K562 (cell line): ENCODE measurements at regions not wholly inside any gene's neighbourhood (a gene's known extent, or its start where the extent isn't known, plus 50 kb on each side); places are given as distances from the start of the nearest gene placed in this dataset.

ENCODE experiments used
- EWSR1 ChIP-seq: fragments of 450-650 bp; IDR thresholded peaks from 2 replicates; pipeline ENCODE4 v1.6.1; 2018; ENCODE audit warnings: borderline replicate concordance, mild to moderate bottlenecking, low read depth, moderate library complexity; ENCODE audit not compliant: partially characterized antibody
- FOSL1 ChIP-seq: fragments of 200-800 bp; sonication (Bioruptor generic); conservative IDR thresholded peaks from 2 replicates; pipeline ENCODE4 v1.6.1; 2016; ENCODE audit warnings: missing genetic modification characterization, missing compliant biosample characterization
- JUN ChIP-seq, 2 experiments: sonication (generic) in 1 of 2; formaldehyde crosslinking in 1 of 2; IDR thresholded peaks; 2 replicates each; pipeline versions ENCODE4 v1.6.1 to v1.8.0; 2012 to 2022; ENCODE audit warnings: borderline replicate concordance in 2 of 2, mild to moderate bottlenecking in 2 of 2, improper control_type of control experiment in 1 of 2, low read depth in 1 of 2, low read length in 1 of 2, missing genetic modification reagents in 1 of 2
- MBD2 ChIP-seq: sonication (generic); IDR thresholded peaks from 2 replicates; pipeline ENCODE4 v1.6.1; 2016; ENCODE audit warnings: low read depth, borderline replicate concordance
- NRF1 ChIP-seq, 2 experiments: fragments of 450-650 bp; IDR thresholded peaks in 1 of 2; conservative IDR thresholded peaks in 1 of 2; 2 replicates each; pipeline ENCODE4 v1.6.1; 2014; ENCODE audit warnings: mild to moderate bottlenecking in 2 of 2
- OTX1 ChIP-seq: fragments of 450-650 bp; formaldehyde crosslinking; IDR thresholded peaks from 2 replicates; pipeline ENCODE4 v1.4.0; 2022; ENCODE audit warnings: mild to moderate bottlenecking
- PBX2 ChIP-seq, 2 experiments: IDR thresholded peaks in 1 of 2; conservative IDR thresholded peaks in 1 of 2; 2 replicates each; pipeline ENCODE4 v1.6.1; 2016; ENCODE audit warnings: low read depth in 2 of 2, mild to moderate bottlenecking in 1 of 2, missing compliant biosample characterization in 1 of 2, missing genetic modification characterization in 1 of 2, moderate library complexity in 1 of 2
- PHB2 ChIP-seq: fragments of 450-650 bp; IDR thresholded peaks from 2 replicates; pipeline ENCODE4 v1.6.1; 2017; ENCODE audit warnings: low read depth
- PKNOX1 ChIP-seq: fragments of 450-650 bp; IDR thresholded peaks from 2 replicates; pipeline ENCODE4 v1.6.1; 2016
- SMARCA5 ChIP-seq: fragments of 450-650 bp; IDR thresholded peaks from 2 replicates; pipeline ENCODE4 v1.6.1; 2016
- SOX6 ChIP-seq: fragments of 450-650 bp; IDR thresholded peaks from 2 replicates; pipeline ENCODE4 v1.6.1; 2014; ENCODE audit warnings: mild to moderate bottlenecking
- TCFL5 ChIP-seq: fragments of 250-450 bp; sonication (Bioruptor Pico); conservative IDR thresholded peaks from 2 replicates; pipeline ENCODE4 v1.6.1; 2021; ENCODE audit warnings: mild to moderate bottlenecking, moderate library complexity, matching md5 sums
- ZMIZ1 ChIP-seq, 2 experiments: fragments of 150-350 bp in 1 of 2; IDR thresholded peaks; 2 replicates each; pipeline ENCODE4 v1.6.1; 2012 to 2016; ENCODE audit warnings: low read depth in 2 of 2, low read length in 2 of 2, mild to moderate bottlenecking in 1 of 2, moderate library complexity in 1 of 2
- ZNF140 ChIP-seq: fragments of 250-450 bp; sonication (Bioruptor Pico); IDR thresholded peaks from 2 replicates; pipeline ENCODE4 v1.8.0; 2021; ENCODE audit warnings: moderate library complexity, mild to moderate bottlenecking, inconsistent platforms
- ZNF217 ChIP-seq: sonication (generic); formaldehyde crosslinking; IDR thresholded peaks from 2 replicates; pipeline ENCODE4 v1.8.0; 2022; ENCODE audit warnings: mild to moderate bottlenecking, missing genetic modification reagents
- ZNF609 ChIP-seq: sonication (generic); formaldehyde crosslinking; IDR thresholded peaks from 2 replicates; pipeline ENCODE4 v1.8.1; 2023; ENCODE audit warnings: missing genetic modification reagents, mild to moderate bottlenecking, borderline replicate concordance

GRCh38 chr7:18234519-18234918 is 206.9 kb upstream of the PRPS1L1 start (continued):
- no peak for TF ChIP-seq ZNF609 (CRISPR knock-in tag)
- TF ChIP-seq PHB2, result no peak
- no peak for TF ChIP-seq PBX2 (CRISPR knock-in tag; IDR thresholded peaks at IDR 0.05; ENCODE audit: low read depth)
- TF ChIP-seq PBX2 (tag; conservative IDR thresholded peaks at IDR 0.05; ENCODE audit: low read depth), result 0 out of 2 replicates have a peak, but pooled peaks have one; percentile 37
- TF ChIP-seq TCFL5 (CRISPR knock-in tag), result no peak
- TF ChIP-seq FOSL1 (tag), result no peak
- no peak for TF ChIP-seq OTX1 (CRISPR knock-in tag)
- peak; percentile 51; the same call in 1 of the 2 replicates for TF ChIP-seq SOX6
- peak; percentile 28; the same call in 1 of the 2 replicates for TF ChIP-seq PKNOX1
- no peak for TF ChIP-seq ZMIZ1 (IDR thresholded peaks at IDR 0.05; ENCODE audit: low read depth in 2 of 2, low read length in 2 of 2)
- no peak for TF ChIP-seq ZNF217 (CRISPR knock-in tag)
- no peak for TF ChIP-seq SMARCA5
- TF ChIP-seq ZNF140 (CRISPR knock-in tag), result no peak
- no peak for TF ChIP-seq MBD2
- TF ChIP-seq NRF1 (conservative IDR thresholded peaks at IDR 0.05 in 1 of 2, IDR thresholded peaks at IDR 0.05 in 1 of 2), result no peak
- TF ChIP-seq EWSR1, result no peak
- no peak for TF ChIP-seq JUN (IDR thresholded peaks at IDR 0.05; ENCODE audit: borderline replicate concordance, low read depth, low read length)
- no peak for TF ChIP-seq JUN (CRISPR knock-in tag; IDR thresholded peaks at IDR 0.05; ENCODE audit: borderline replicate concordance)
